Jurkat, Clone E6-1 (cell line): ENCODE measurements at regions not wholly inside any gene's neighbourhood (a gene's known extent, or its start where the extent isn't known, plus 50 kb on each side); places are given as distances from the start of the nearest gene placed in this dataset.
"Not testable (repeated sequence)": the region's sequence is repeated elsewhere in the genome, so short reads cannot be mapped to it uniquely, and the experiment has no call there.

Source experiments
- DNase-seq: peaks from one replicate; pipeline ENCODE4 v3.0.0-alpha.2; 2011; ENCODE audit warnings: low read depth, low spot score
- H3K4me3 ChIP-seq: 2 replicates; pipeline ENCODE4 v1.5.1; 2011; ENCODE audit warnings: mild to moderate bottlenecking, low read length, control low read depth, moderate library complexity

DNA sequence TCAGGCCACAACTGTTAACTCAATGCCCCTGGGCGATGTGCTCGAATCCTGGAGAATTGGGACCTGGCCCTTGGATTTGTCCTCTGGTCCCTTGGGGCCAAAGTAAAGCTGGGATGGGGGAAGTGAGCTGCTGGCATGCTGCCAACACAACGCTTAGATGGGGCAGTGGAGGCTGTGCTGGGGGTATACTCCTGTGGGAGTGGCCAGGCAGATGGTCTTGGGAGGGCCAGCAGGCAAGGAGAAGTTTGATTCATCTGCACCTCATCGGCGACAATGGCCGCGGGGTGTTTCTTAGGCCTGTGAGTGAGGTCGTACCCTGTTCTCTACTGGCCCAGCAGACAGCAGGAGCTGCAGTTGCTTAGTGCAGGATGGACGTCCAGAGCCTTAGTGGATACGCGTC, 139.0 kb upstream of the MTPN start:
- DNase-seq = no peak
- H3K4me3 ChIP-seq = no peak overlapping the region

DNA sequence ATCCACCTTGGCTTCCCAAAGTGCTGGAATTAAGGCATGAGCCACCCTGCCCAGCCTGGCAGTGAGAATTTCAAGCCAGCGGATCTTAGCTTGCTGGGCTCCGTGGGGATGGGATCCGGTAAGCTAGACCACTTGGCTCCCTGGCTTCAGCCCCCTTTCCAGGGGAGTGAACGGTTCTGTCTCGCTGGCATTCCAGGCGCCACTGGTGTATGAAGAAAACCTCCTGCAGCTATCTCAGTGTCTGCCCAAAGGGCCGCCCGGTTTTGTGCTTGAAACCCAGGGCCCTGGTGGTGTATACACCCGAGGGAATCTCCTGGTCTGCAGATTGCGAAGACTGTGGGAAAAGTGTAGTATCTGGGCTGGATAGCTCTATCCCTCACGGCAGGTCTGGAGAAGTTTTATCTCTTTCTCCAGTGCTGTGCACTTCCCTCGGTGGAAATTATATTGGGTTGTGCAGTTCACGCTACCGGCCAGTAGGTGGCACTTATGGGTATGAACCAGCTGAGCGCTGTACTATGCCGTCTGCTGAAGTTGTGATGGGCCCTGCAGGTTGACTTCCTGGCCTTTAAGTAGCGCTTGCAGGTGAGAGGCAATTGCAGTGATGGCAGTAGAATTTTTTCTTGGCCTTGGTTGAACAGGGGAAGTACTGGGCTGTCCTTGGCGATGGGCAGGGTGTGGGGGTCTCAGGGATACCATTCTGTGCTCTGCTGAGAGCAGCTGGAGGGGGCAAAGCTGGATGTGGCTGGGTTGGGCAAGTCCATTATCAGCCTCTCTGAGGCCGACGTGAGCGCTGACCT, 138.0 kb upstream of the MTPN start:
- no peak overlapping the region for H3K4me3 ChIP-seq
- peak; percentile 64 for DNase-seq

DNA sequence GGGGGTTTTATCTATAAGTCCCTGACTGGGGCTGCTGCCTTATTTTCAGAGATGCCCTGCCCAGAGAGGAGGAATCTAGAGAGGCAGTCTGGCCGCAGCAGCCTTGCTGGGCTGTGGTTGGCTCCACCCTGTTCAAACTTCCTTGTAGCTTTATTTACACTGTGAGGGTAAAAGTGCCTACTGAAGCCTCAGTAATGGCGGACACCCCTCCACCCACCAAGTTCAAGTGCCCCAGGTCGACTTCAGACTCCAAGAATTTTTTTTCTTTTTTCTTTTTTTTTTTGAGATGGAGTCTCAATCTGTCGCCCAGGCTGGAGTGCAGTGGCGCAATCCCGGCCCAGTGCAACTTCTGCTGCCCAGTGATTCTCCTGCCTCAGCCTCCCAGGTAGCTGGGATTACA, 137.3 kb upstream of the MTPN start:
- H3K4me3 ChIP-seq, DNase-seq: not testable (repeated sequence)

DNA sequence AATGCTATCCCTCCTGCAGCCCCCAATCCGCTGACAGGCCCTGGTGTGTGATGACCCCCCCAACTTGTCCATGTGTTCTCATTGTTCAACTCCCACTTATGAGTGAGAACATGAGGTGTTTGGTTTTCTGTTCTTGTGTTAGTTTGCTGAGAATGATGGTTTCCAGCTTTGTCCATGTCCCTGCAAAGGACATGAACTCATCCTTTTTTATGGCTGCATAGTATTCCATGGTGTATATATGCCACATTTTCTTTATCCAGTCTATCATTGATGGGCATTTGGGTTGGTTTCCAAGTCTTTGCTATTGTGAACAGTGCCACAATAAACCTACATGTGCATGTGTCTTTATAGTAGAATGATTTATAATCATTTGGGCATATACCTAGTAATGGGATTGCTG, 131.9 kb upstream of the MTPN start:
- not testable (repeated sequence) for DNase-seq

DNA sequence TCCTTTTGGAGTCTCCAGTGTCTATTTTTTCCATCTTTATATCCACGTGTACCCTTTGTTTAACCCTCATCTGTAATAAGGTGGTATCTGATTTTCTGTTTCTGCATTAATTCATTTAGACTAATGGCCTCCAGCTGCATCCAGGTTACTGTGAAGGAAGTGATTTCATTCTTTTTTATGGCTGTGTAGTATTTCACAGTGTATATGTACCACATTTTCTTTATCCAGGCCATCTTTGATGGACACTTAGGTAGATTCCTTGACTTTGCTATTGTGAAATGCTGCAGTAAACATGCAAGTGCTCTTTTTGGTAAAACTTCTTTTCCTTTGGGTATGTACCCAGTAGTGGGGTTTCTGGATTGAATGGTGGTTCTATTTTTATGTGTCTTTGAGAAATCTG, 128.0 kb upstream of the MTPN start:
- H3K4me3 ChIP-seq = no peak overlapping the region
- no peak for DNase-seq

More for the DNA sequence above, 131.9 kb upstream of the MTPN start:
- H3K4me3 ChIP-seq = not testable (repeated sequence)

DNA sequence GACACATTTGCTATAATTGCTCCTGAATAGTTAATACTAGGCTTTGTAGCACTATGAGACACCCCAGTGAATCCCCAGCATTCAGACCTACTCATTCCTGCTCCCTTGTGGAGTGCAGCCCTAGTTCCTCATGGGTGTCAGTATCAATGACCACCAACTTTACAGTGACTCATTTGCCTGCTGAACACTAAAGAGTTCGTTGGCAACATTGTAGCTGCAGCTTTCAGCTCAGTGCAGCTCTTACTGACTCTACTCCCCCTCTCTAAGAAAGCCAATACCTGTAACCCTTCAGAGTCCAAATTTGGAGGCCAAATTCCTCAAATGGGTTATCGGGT, 127.1 kb upstream of the MTPN start:
- no peak overlapping the region for H3K4me3 ChIP-seq
- DNase-seq = no peak

DNA sequence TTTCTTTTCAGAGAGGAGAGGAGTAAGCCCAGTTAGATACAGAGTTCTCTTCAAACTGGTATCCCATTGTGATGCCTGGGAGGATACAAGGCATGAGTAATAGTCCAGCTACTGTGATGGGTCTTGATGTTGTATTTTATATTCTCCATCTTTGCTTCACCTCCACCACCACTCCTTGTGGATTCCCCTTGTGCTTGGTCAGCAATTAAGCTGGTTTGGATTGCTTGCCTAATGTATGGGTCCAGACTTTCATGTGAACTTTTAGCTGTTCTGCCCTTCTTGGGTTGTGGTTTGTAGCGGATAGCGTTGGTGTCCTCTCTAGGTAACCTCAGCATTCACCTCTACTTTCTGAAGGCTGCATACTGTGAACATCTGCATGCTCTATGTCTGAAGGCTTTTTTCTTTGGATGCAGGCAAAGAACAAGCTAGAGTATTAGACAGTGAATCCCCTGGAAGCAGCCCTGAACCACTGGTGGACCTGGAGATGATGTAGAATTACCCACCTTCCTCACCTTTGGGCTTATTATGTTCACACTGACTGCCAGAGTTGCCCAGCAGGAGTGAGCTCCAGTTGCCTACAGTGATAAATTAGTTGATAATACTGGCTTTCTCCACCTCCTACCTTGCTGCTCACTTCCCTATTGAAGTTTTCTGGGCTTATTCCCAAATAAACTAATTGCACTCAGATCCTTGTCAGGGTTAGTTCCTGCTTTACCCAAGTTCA, 126.5 kb upstream of the MTPN start:
- DNase-seq = no peak
- H3K4me3 ChIP-seq = no peak overlapping the region

DNA sequence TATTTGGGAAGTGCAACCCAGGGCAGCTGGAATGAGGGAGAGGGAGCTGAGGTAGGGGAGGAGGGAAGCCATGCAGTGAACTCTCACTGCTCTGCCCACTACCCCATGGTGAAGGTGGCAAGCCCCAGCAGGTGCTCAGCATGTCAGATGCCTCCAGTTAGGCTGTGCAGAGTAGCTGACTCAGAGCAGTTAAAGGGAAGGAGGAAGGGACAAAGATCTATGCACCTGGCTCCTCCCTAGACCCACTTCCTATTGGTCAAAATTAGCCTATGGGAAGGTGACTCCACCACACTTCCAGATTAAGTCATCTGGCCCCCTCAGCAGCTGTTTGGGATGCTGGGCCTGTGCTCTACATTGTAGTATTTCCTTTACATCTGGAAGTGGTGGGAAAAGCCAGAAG, 125.7 kb upstream of the MTPN start:
- no peak for DNase-seq
- no peak overlapping the region for H3K4me3 ChIP-seq

- not testable (repeated sequence) for DNase-seq, H3K4me3 ChIP-seq
These were observed 115.6 kb upstream of the MTPN start for GRCh38 chr7:136092714-136093113.

GRCh38 chr7:136087881-136088280, 110.7 kb upstream of the MTPN start:
- no peak overlapping the region for H3K4me3 ChIP-seq
- no peak for DNase-seq

DNA sequence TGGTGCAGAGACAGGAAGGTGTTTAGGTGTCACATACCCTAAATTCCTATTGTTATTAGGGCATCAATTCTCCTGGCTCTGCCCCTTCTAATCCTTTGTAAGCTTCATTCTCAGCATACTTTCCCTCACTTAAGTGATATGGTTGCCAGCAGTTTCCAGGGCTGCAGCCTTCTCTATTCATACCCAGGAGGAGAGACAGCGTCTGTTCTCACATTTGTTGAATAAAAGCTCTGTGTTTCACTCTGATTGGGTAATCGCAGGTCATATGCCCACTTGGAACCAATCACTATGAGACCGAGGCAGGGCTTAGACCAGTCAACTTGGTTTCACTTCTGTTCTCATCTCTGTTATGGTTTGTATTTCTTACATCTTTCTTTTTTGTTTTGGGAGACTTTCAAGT, 109.6 kb upstream of the MTPN start:
- peak; percentile 63 for DNase-seq
- no peak overlapping the region for H3K4me3 ChIP-seq

DNA sequence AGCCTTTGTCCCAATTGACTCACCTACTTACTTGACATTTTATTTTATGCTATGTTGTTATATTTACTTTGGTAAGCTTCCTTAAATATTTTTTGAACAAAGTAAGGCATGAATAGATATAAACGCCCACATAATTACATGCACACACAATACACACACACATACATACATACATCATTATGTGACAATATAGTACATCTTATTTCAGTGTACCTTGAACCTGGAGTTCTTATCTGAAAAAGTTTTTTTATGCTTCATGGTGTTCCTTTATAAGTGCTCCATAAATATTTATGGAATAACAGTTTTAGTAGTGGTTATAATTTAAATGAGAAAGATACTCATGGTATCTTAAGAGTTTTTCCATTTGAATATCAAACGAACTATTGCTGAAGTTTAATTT, 102.8 kb upstream of the MTPN start:
- no peak for DNase-seq
- no peak overlapping the region for H3K4me3 ChIP-seq

DNA sequence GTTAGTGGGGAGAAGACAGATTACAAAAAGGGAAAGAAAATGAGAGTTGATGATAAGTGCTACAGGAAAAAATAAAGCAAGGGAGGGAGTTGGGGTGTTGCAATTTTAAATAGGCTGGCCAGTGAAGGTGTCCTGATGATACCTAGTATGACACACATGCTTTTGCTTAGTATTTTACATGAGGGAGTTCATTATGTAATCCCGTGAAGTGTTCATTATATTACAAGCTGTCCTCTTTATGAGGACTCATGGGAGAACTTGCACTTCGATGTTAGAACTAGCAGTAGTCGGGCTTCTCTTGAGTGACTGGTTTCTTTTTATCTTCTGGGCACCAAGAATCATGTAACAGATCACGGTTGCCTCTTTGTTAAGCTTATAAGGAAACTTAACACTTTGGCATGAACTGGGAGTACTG, 102.3 kb upstream of the MTPN start:
- no peak for DNase-seq
- H3K4me3 ChIP-seq = no peak overlapping the region

- H3K4me3 ChIP-seq = no peak overlapping the region
- no peak for DNase-seq
These were observed 101.9 kb upstream of the MTPN start for GRCh38 chr7:136079066-136079465.

- DNase-seq = no peak
These were observed 101.5 kb upstream of the MTPN start for GRCh38 chr7:136078630-136079029.

GRCh38 chr7:136076954-136077353, 99.8 kb upstream of the MTPN start:
- H3K4me3 ChIP-seq = no peak overlapping the region
- no peak for DNase-seq

More at GRCh38 chr7:136078630-136079029, 101.5 kb upstream of the MTPN start:
- H3K4me3 ChIP-seq = no peak overlapping the region

DNA sequence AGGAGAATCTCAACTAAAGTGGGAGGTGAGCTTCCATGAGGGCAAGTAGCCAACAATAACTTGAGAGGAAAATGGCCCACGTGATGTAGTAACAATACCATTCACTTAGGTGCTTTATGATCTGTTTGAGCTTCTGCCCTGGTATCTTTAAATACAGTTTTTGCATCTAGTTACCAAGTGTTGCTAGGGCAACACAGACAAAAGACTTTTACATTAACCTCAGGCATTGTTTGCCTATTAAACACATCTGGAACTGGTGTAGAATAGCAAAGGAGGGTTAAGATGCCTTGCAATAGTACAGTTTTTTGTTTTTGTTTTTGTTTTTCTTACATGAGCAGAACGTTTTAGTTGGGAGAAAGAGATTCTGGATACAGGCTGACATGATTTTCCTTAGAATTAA, 97.7 kb upstream of the MTPN start:
- no peak for DNase-seq
- H3K4me3 ChIP-seq = no peak overlapping the region

DNA sequence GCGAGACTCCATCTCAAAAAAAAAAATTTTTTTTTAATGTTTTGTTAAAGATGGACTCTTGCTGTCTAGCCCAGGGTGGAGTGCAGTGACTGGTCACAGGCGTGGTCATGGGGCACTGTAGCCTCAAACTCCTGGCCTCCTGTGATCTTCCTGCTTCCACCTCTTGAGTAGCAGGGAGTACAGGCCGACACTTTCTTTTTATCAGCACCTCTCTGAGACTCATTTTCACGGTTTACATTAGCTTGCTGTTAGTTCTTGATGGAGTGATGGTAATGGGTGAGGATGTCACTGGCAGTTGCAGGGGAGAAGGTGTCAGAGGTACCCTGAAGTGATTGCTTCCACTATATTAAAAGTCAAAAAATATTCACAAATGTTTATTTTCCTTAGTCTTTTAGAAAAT, 95.3 kb upstream of the MTPN start:
- H3K4me3 ChIP-seq = no peak overlapping the region
- DNase-seq = no peak

GRCh38 chr7:136070736-136071505, 93.8 kb upstream of the MTPN start:
- no peak for DNase-seq
- no peak overlapping the region for H3K4me3 ChIP-seq
